ENCODE measurements at regions not wholly inside any gene's neighbourhood (a gene's known extent, or its start where the extent isn't known, plus 50 kb on each side); places are given as distances from the start of the nearest gene placed in this dataset.

DNA sequence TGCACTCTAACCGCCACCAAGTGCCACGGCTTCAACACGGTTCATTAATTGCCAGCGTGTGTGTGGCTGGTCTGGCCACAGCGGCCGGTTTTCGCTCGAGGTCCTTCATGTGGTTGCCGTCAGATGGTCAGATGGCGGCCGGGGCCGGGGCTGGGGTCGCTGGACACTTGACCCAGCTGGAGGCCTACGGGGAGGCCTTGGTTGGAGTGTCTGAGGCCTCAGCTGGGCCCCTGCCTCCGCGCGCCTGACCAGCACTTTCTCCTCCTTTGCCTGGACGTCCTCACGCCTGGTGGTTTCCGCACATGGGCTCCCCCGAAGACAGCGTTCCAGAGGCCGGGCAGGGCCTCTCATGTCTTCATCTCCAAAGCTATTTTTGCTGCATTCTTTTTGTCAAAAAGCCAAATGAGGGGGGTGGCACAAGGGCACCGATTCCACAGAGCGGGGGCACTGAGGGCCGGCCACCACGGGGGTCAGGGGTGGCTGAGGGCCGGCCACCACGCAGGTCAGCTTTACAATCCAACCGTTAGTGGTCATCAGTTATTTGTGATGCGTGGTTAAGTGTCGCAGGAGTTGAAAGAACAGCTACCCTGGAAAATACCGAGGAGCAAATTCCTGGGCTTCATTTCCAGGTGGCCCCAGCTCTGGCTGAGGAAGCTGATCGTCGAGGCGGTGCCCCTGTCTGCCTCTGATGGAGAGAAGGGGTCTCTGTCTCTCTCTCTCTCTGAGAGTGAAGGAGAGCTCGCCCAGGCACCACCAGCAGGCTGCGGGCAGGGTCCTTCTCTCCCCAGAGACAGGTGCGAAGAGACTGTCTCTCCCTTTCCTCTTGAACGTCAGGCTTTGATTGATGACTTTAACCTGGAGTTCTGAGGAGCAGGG is 50.5 kb upstream of the FRMD1 start:
- H2BK120ac ChIP-seq (ENCODE audit: low read depth, low read length, poor library complexity, severe bottlenecking), result no peak overlapping the region
- TF ChIP-seq, protein P1, sequence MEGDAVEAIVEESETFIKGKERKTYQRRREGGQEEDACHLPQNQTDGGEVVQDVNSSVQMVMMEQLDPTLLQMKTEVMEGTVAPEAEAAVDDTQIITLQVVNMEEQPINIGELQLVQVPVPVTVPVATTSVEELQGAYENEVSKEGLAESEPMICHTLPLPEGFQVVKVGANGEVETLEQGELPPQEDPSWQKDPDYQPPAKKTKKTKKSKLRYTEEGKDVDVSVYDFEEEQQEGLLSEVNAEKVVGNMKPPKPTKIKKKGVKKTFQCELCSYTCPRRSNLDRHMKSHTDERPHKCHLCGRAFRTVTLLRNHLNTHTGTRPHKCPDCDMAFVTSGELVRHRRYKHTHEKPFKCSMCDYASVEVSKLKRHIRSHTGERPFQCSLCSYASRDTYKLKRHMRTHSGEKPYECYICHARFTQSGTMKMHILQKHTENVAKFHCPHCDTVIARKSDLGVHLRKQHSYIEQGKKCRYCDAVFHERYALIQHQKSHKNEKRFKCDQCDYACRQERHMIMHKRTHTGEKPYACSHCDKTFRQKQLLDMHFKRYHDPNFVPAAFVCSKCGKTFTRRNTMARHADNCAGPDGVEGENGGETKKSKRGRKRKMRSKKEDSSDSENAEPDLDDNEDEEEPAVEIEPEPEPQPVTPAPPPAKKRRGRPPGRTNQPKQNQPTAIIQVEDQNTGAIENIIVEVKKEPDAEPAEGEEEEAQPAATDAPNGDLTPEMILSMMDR (conservative IDR thresholded peaks at IDR 0.05), result no peak
- WGBS (ENCODE audit: extremely low coverage, insufficient read length, low lambda C conversion rate), result no CpG with 5 or more reads among the region's 40 CpGs
- no peak overlapping the region for H2BK5ac ChIP-seq (ENCODE audit: insufficient read length, low read length)
- H3K27me3 ChIP-seq (ENCODE audit: insufficient read depth, low read length), result no peaks in the 10 kb centered on the region
- H4K5ac ChIP-seq (ENCODE audit: insufficient read length, low read depth, low read length), result no peak overlapping the region
- H2AFZ ChIP-seq (ENCODE audit: low read length), result no peak overlapping the region
- H3K23me2 ChIP-seq (ENCODE audit: insufficient read length, low read depth, low read length, poor library complexity, severe bottlenecking), result no peaks in the 10 kb centered on the region
- Mint-ChIP-seq H3K4me1 (peaks cover 28 to 34% of the 10 kb centered on the region in 2 experiments), H3K9me3 (no peaks in the 10 kb centered on the region), H3K27ac (no peak overlapping the region), H3K27me3 (ENCODE audit: low read depth) (peaks cover 37% of the 10 kb centered on the region), H3K4me3 (no peak overlapping the region), H3K36me3 (ENCODE audit: insufficient read depth in 1 of 3, low read depth in 3 of 3) (no peaks in the 10 kb centered on the region)
- H3K9ac ChIP-seq (ENCODE audit: extremely low read depth, insufficient read length, low read length), result no peak overlapping the region
- H3K56ac ChIP-seq (ENCODE audit: insufficient read length, low read depth, low read length), result no peak overlapping the region
- H3K79me2 ChIP-seq (ENCODE audit: insufficient read depth, low read length), result no peaks in the 10 kb centered on the region
- H3K27ac ChIP-seq (ENCODE audit: insufficient read length, low read depth, low read length), result no peak overlapping the region
- no peak overlapping the region for H4K91ac ChIP-seq (ENCODE audit: insufficient read length, low read depth, low read length)
- H3T11ph ChIP-seq (ENCODE audit: low read length), result no peak overlapping the region
- no peak overlapping the region for H3K23ac ChIP-seq (ENCODE audit: insufficient read length, low read depth, low read length)
- no peak overlapping the region for H3K18ac ChIP-seq (ENCODE audit: insufficient read length, low read depth, low read length)
- H3K4ac ChIP-seq (ENCODE audit: low read depth, low read length), result no peak overlapping the region
- H3K4me2 ChIP-seq (ENCODE audit: insufficient read depth, insufficient read length, low read length), result no peak overlapping the region
- H3K79me1 ChIP-seq (ENCODE audit: insufficient read depth, low read depth, low read length, poor library complexity, severe bottlenecking), result no peaks in the 10 kb centered on the region
- H4K8ac ChIP-seq (replicated peaks; ENCODE audit: insufficient read length, low read depth, low read length), result no peak overlapping the region
- DNase-seq, result peak; percentile 26
- H2BK20ac ChIP-seq (ENCODE audit: low read depth, low read length, poor library complexity, severe bottlenecking), result no peak overlapping the region
- H2BK15ac ChIP-seq (ENCODE audit: low read depth, low read length), result no peak overlapping the region
- H3K4me1 ChIP-seq (ENCODE audit: insufficient read depth, low read length), result peaks cover 3% of the 10 kb centered on the region; the same call in 1 of the 2 replicates
- H2AK5ac ChIP-seq (ENCODE audit: insufficient read length, low read length), result no peak overlapping the region
- H2BK12ac ChIP-seq (ENCODE audit: insufficient read length, low read depth, low read length), result no peak overlapping the region
- H3K14ac ChIP-seq (ENCODE audit: insufficient read depth, low read length), result no peak overlapping the region
- no peaks in the 10 kb centered on the region for H3K9me3 ChIP-seq (ENCODE audit: control insufficient read depth, low read depth, low read length)
- no peaks in the 10 kb centered on the region for H4K20me1 ChIP-seq (ENCODE audit: control insufficient read depth, insufficient read depth, insufficient read length)
